ENCODE measurements at regions not wholly inside any gene's neighbourhood (a gene's known extent, or its start where the extent isn't known, plus 50 kb on each side); places are given as distances from the start of the nearest gene placed in this dataset.

- Histone ChIP-seq H3K36me3 (ENCODE audit: control insufficient read depth in 2 of 2, insufficient read depth in 1 of 2, low read length in 2 of 2) (no peaks in the 10 kb centered on the region), H3K4me1 (ENCODE audit: control insufficient read depth, insufficient read depth, low read length) (no peaks in the 10 kb centered on the region), H3K27ac (ENCODE audit: extremely low read depth, low read depth, low read length) (no peak overlapping the region), H3K9me3 (ENCODE audit: control insufficient read depth, insufficient read depth, low read depth, low read length) (no peaks in the 10 kb centered on the region), H3K4me3 (ENCODE audit: low read depth, low read length) (no peak overlapping the region)
- ChIA-PET CTCF (interaction anchor here (0.6 to 1.9 kb wide), 2 partner anchors 27 to 52 kb away, joined by 3 to 6 read pairs; no protein-coding TSS in a partner anchor), POLR2A (no interaction called here)
- TF ChIP-seq BCL11B (tag by site-specific recombination; IDR thresholded peaks at IDR 0.05; ENCODE audit: low read depth) = no peak
- no peak for TF ChIP-seq RBAK (tag by site-specific recombination; IDR thresholded peaks at IDR 0.05)
- TF ChIP-seq, protein P1, sequence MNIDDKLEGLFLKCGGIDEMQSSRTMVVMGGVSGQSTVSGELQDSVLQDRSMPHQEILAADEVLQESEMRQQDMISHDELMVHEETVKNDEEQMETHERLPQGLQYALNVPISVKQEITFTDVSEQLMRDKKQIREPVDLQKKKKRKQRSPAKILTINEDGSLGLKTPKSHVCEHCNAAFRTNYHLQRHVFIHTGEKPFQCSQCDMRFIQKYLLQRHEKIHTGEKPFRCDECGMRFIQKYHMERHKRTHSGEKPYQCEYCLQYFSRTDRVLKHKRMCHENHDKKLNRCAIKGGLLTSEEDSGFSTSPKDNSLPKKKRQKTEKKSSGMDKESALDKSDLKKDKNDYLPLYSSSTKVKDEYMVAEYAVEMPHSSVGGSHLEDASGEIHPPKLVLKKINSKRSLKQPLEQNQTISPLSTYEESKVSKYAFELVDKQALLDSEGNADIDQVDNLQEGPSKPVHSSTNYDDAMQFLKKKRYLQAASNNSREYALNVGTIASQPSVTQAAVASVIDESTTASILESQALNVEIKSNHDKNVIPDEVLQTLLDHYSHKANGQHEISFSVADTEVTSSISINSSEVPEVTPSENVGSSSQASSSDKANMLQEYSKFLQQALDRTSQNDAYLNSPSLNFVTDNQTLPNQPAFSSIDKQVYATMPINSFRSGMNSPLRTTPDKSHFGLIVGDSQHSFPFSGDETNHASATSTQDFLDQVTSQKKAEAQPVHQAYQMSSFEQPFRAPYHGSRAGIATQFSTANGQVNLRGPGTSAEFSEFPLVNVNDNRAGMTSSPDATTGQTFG (tag by site-specific recombination; IDR thresholded peaks at IDR 0.05; ENCODE audit: borderline replicate concordance) = no peak
- no peak for TF ChIP-seq KLF10 (tag by site-specific recombination; IDR thresholded peaks at IDR 0.05)
- no peak for TF ChIP-seq ZNF132 (tag by site-specific recombination; IDR thresholded peaks at IDR 0.05; ENCODE audit: borderline replicate concordance)
- no peak for TF ChIP-seq ZNF776 (tag by site-specific recombination; IDR thresholded peaks at IDR 0.05; ENCODE audit: borderline replicate concordance)
- TF ChIP-seq GLI2 (tag by site-specific recombination; IDR thresholded peaks at IDR 0.05; ENCODE audit: borderline replicate concordance, low read depth) = no peak
- no peak for TF ChIP-seq ZNF596 (tag by site-specific recombination; IDR thresholded peaks at IDR 0.05)
- TF ChIP-seq ZNF37A (tag by site-specific recombination; IDR thresholded peaks at IDR 0.05) = no peak
- TF ChIP-seq ZNF23 (tag by site-specific recombination; IDR thresholded peaks at IDR 0.05; ENCODE audit: borderline replicate concordance) = no peak
- no peak for TF ChIP-seq ZBTB17 (tag by site-specific recombination; IDR thresholded peaks at IDR 0.05)
Measured at GRCh38 chr9:113709721-113710120, 166.4 kb upstream of the ZNF618 start.

GRCh38 chr9:113711251-113711650, 164.9 kb upstream of the ZNF618 start:
- H3K36me3 ChIP-seq (ENCODE audit: control insufficient read depth in 2 of 2, insufficient read depth in 1 of 2, low read length in 2 of 2) = no peaks in the 10 kb centered on the region
- H3K9me3 ChIP-seq (ENCODE audit: control insufficient read depth, insufficient read depth, low read depth, low read length) = no peaks in the 10 kb centered on the region
- no peak overlapping the region for H3K4me3 ChIP-seq (ENCODE audit: low read depth, low read length)
- POLR2A ChIA-PET = no interaction called here
- TF ChIP-seq ZNF660 (tag by site-specific recombination; IDR thresholded peaks at IDR 0.05) (no peak), KLF9 (tag by site-specific recombination; IDR thresholded peaks at IDR 0.05; ENCODE audit: low read depth) (no peak), ZNF416 (tag by site-specific recombination; IDR thresholded peaks at IDR 0.05) (no peak), ZNF24 (tag by site-specific recombination; IDR thresholded peaks at IDR 0.05) (no peak), PRDM4 (tag by site-specific recombination; IDR thresholded peaks at IDR 0.05) (no peak), ZNF558 (tag by site-specific recombination; IDR thresholded peaks at IDR 0.05) (no peak), HOXD13 (CRISPR knock-in tag; IDR thresholded peaks at IDR 0.05; ENCODE audit: borderline replicate concordance) (no peak), ZNF843 (tag by site-specific recombination; IDR thresholded peaks at IDR 0.05) (no peak), ZNF248 (tag by site-specific recombination; IDR thresholded peaks at IDR 0.05) (no peak), ZNF791 (tag by site-specific recombination; IDR thresholded peaks at IDR 0.05) (no peak), ZNF37A (tag by site-specific recombination; IDR thresholded peaks at IDR 0.05) (no peak), FEZF1 (tag by site-specific recombination; IDR thresholded peaks at IDR 0.05) (no peak), ZIC2 (tag by site-specific recombination; IDR thresholded peaks at IDR 0.05) (no peak)
- TF ChIP-seq, protein P2, sequence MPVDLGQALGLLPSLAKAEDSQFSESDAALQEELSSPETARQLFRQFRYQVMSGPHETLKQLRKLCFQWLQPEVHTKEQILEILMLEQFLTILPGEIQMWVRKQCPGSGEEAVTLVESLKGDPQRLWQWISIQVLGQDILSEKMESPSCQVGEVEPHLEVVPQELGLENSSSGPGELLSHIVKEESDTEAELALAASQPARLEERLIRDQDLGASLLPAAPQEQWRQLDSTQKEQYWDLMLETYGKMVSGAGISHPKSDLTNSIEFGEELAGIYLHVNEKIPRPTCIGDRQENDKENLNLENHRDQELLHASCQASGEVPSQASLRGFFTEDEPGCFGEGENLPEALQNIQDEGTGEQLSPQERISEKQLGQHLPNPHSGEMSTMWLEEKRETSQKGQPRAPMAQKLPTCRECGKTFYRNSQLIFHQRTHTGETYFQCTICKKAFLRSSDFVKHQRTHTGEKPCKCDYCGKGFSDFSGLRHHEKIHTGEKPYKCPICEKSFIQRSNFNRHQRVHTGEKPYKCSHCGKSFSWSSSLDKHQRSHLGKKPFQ (tag by site-specific recombination; IDR thresholded peaks at IDR 0.05) = no peak
- TF ChIP-seq, protein P3, sequence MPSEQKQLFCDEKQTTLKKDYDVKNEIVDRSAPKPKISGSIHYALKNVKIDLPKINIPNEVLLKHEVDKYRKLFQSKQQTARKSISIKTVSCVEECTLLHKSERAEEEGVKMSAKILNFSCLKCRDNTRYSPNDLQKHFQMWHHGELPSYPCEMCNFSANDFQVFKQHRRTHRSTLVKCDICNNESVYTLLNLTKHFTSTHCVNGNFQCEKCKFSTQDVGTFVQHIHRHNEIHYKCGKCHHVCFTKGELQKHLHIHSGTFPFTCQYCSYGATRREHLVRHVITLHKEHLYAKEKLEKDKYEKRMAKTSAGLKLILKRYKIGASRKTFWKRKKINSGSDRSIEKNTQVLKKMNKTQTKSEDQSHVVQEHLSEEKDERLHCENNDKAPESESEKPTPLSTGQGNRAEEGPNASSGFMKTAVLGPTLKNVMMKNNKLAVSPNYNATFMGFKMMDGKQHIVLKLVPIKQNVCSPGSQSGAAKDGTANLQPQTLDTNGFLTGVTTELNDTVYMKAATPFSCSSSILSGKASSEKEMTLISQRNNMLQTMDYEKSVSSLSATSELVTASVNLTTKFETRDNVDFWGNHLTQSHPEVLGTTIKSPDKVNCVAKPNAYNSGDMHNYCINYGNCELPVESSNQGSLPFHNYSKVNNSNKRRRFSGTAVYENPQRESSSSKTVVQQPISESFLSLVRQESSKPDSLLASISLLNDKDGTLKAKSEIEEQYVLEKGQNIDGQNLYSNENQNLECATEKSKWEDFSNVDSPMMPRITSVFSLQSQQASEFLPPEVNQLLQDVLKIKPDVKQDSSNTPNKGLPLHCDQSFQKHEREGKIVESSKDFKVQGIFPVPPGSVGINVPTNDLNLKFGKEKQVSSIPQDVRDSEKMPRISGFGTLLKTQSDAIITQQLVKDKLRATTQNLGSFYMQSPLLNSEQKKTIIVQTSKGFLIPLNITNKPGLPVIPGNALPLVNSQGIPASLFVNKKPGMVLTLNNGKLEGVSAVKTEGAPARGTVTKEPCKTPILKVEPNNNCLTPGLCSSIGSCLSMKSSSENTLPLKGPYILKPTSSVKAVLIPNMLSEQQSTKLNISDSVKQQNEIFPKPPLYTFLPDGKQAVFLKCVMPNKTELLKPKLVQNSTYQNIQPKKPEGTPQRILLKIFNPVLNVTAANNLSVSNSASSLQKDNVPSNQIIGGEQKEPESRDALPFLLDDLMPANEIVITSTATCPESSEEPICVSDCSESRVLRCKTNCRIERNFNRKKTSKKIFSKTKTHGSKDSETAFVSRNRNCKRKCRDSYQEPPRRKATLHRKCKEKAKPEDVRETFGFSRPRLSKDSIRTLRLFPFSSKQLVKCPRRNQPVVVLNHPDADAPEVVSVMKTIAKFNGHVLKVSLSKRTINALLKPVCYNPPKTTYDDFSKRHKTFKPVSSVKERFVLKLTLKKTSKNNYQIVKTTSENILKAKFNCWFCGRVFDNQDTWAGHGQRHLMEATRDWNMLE (tag by site-specific recombination; conservative IDR thresholded peaks at IDR 0.05; ENCODE audit: low read depth) = no peak
- H3K4me1 ChIP-seq (ENCODE audit: control insufficient read depth, insufficient read depth, low read length) = no peaks in the 10 kb centered on the region
- H3K27ac ChIP-seq (ENCODE audit: extremely low read depth, low read depth, low read length) = no peak overlapping the region
- CTCF ChIA-PET = interaction anchor here (0.5 to 2.8 kb wide), 4 partner anchors 26 to 1865 kb away, joined by 3 to 15 read pairs (median 4); no protein-coding TSS in a partner anchor
